Transverse colon (tissue), 4 donors: ENCODE measurements at regions not wholly inside any gene's neighbourhood (a gene's known extent, or its start where the extent isn't known, plus 50 kb on each side); places are given as distances from the start of the nearest gene placed in this dataset.

ENCODE experiments used
- CTCF ChIP-seq, 5 experiments: fragments of 200-600 bp in 3 of 5; fragments of 450-650 bp in 2 of 5; sonication (generic) in 3 of 5; IDR thresholded peaks; 1 replicate in 2 of 5; 2 replicates in 3 of 5; pipeline ENCODE4 v1.5.1; 2016 to 2017; ENCODE audit warnings: antibody characterized with exemption in 5 of 5, inconsistent platforms in 3 of 5, mild to moderate bottlenecking in 2 of 5, moderate library complexity in 1 of 5
- EP300 ChIP-seq: sonication (generic); formaldehyde crosslinking; IDR thresholded peaks from one replicate; pipeline ENCODE4 v1.6.1; 2017; ENCODE audit warnings: antibody characterized with exemption, low read depth
- POLR2A ChIP-seq: fragments of 450-650 bp; IDR thresholded peaks from one replicate; pipeline ENCODE4 v1.6.1; 2016; ENCODE audit warnings: antibody characterized with exemption, mild to moderate bottlenecking, moderate library complexity
- POLR2AphosphoS5 ChIP-seq, 3 donors: sonication (generic); formaldehyde crosslinking; IDR thresholded peaks; one replicate each; pipeline ENCODE4 v1.6.1; 2016; ENCODE audit warnings: antibody characterized with exemption in 3 of 3

- TF ChIP-seq CTCF (IDR thresholded peaks at IDR 0.05) (no peak), POLR2A (no peak), POLR2AphosphoS5 (IDR thresholded peaks at IDR 0.05) (no peak), EP300 (no peak)
These were observed 290.5 kb downstream of the OMA1 start for GRCh38 chr1:58256041-58256440.
